HUES6 (cell line): ENCODE measurements at regions not wholly inside any gene's neighbourhood (a gene's known extent, or its start where the extent isn't known, plus 50 kb on each side); places are given as distances from the start of the nearest gene placed in this dataset.
"Not testable (repeated sequence)": the region's sequence is repeated elsewhere in the genome, so short reads cannot be mapped to it uniquely, and the experiment has no call there.

Experiments used
- H3K27ac ChIP-seq: 2 replicates; pipeline ENCODE4 v1.7.0; 2013; ENCODE audit warnings: low read depth, mild to moderate bottlenecking, low read length, inconsistent platforms
- H3K27me3 ChIP-seq: 2 replicates; pipeline ENCODE4 v1.6.1; 2013; ENCODE audit warnings: low read length; ENCODE audit not compliant: control insufficient read depth, insufficient read depth
- H3K36me3 ChIP-seq: 2 replicates; pipeline ENCODE4 v1.6.1; 2013; ENCODE audit warnings: low read length; ENCODE audit not compliant: control insufficient read depth, insufficient read depth
- H3K4me1 ChIP-seq: 2 replicates; pipeline ENCODE4 v1.6.1; 2013; ENCODE audit warnings: low read length; ENCODE audit not compliant: control insufficient read depth, insufficient read depth
- H3K4me3 ChIP-seq: 2 replicates; pipeline ENCODE4 v1.5.1; 2013; ENCODE audit warnings: low read depth, low read length
- H3K9ac ChIP-seq: one replicate; pipeline ENCODE4 v1.6.1; 2013; ENCODE audit warnings: mild to moderate bottlenecking, low read length
- H3K9me3 ChIP-seq: 2 replicates; pipeline ENCODE4 v1.6.1; 2013; ENCODE audit warnings: low read depth, low read length; ENCODE audit not compliant: control insufficient read depth, insufficient read depth

- peaks cover 13% of the 10 kb centered on the region; the same call in 1 of the 2 replicates for H3K9me3 ChIP-seq
Measured at GRCh38 chr3:31114929-31115283, 220.4 kb upstream of the GADL1 start.

GRCh38 chr3:31115531-31115930, 221.1 kb upstream of the GADL1 start:
- H3K36me3 ChIP-seq, H3K27ac ChIP-seq: not testable (repeated sequence)
- peaks cover 13% of the 10 kb centered on the region; the same call in 1 of the 2 replicates for H3K9me3 ChIP-seq

More at GRCh38 chr3:31114929-31115283, 220.4 kb upstream of the GADL1 start:
- no peak overlapping the region for H3K4me3 ChIP-seq
- H3K36me3 ChIP-seq, result no peaks in the 10 kb centered on the region
- no peak overlapping the region for H3K9ac ChIP-seq
- H3K27me3 ChIP-seq, result no peaks in the 10 kb centered on the region
- no peak overlapping the region for H3K27ac ChIP-seq
- H3K4me1 ChIP-seq, result no peaks in the 10 kb centered on the region

GRCh38 chr3:31116651-31117050, 222.2 kb upstream of the GADL1 start:
- no peaks in the 10 kb centered on the region for H3K27me3 ChIP-seq
- no peaks in the 10 kb centered on the region for H3K36me3 ChIP-seq
- H3K27ac ChIP-seq, result no peak overlapping the region
- no peaks in the 10 kb centered on the region for H3K4me1 ChIP-seq
- no peak overlapping the region for H3K4me3 ChIP-seq
- H3K9ac ChIP-seq, result no peak overlapping the region
- peaks cover 13% of the 10 kb centered on the region; the same call in 1 of the 2 replicates for H3K9me3 ChIP-seq

More at GRCh38 chr3:31115531-31115930, 221.1 kb upstream of the GADL1 start:
- not testable (repeated sequence) for H3K4me1 ChIP-seq, H3K27me3 ChIP-seq, H3K4me3 ChIP-seq, H3K9ac ChIP-seq

GRCh38 chr3:31117854-31118253, 223.4 kb upstream of the GADL1 start:
- Histone ChIP-seq H3K36me3 (no peaks in the 10 kb centered on the region), H3K9ac (no peak overlapping the region), H3K27me3 (no peaks in the 10 kb centered on the region), H3K4me1 (no peaks in the 10 kb centered on the region), H3K27ac (no peak overlapping the region), H3K4me3 (no peak overlapping the region), H3K9me3 (peaks cover 13% of the 10 kb centered on the region; the same call in 1 of the 2 replicates)

GRCh38 chr3:31124373-31124772, 229.9 kb upstream of the GADL1 start:
- Histone ChIP-seq H3K9ac (no peak overlapping the region), H3K4me3 (no peak overlapping the region), H3K36me3 (no peaks in the 10 kb centered on the region), H3K27ac (no peak overlapping the region), H3K4me1 (peaks cover 14% of the 10 kb centered on the region), H3K27me3 (no peaks in the 10 kb centered on the region), H3K9me3 (peaks cover 13% of the 10 kb centered on the region; the same call in 1 of the 2 replicates)

- peaks cover 14% of the 10 kb centered on the region for H3K4me1 ChIP-seq
- no peaks in the 10 kb centered on the region for H3K27me3 ChIP-seq
- no peak overlapping the region for H3K27ac ChIP-seq
- peaks cover 13% of the 10 kb centered on the region; the same call in 1 of the 2 replicates for H3K9me3 ChIP-seq
- H3K36me3 ChIP-seq, result no peaks in the 10 kb centered on the region
- H3K9ac ChIP-seq, result no peak overlapping the region
- no peak overlapping the region for H3K4me3 ChIP-seq
Measured at GRCh38 chr3:31125413-31126020, 231.1 kb upstream of the GADL1 start.

GRCh38 chr3:31129241-31129640, 234.8 kb upstream of the GADL1 start:
- Histone ChIP-seq H3K36me3 (no peaks in the 10 kb centered on the region), H3K9me3 (peaks cover 11% of the 10 kb centered on the region; the same call in 1 of the 2 replicates), H3K9ac (no peak overlapping the region), H3K27me3 (no peaks in the 10 kb centered on the region), H3K4me1 (peaks cover 14% of the 10 kb centered on the region), H3K27ac (no peak overlapping the region), H3K4me3 (no peak overlapping the region)

GRCh38 chr3:31132132-31132769, 237.8 kb upstream of the GADL1 start:
- Histone ChIP-seq H3K9ac (no peak overlapping the region), H3K27ac (no peak overlapping the region), H3K4me3 (no peak overlapping the region), H3K36me3 (no peaks in the 10 kb centered on the region), H3K27me3 (no peaks in the 10 kb centered on the region), H3K4me1 (peaks cover 4% of the 10 kb centered on the region; the same call in 1 of the 2 replicates), H3K9me3 (no peaks in the 10 kb centered on the region)

GRCh38 chr3:31133541-31133940, 239.1 kb upstream of the GADL1 start:
- H3K4me1 ChIP-seq, result peaks cover 4% of the 10 kb centered on the region; the same call in 1 of the 2 replicates

GRCh38 chr3:31135546-31135945, 241.1 kb upstream of the GADL1 start:
- Histone ChIP-seq H3K9me3 (no peaks in the 10 kb centered on the region), H3K9ac (no peak overlapping the region), H3K27ac (no peak overlapping the region), H3K4me3 (no peak overlapping the region), H3K4me1 (peaks cover 4% of the 10 kb centered on the region; the same call in 1 of the 2 replicates), H3K27me3 (no peaks in the 10 kb centered on the region), H3K36me3 (no peaks in the 10 kb centered on the region)

More at GRCh38 chr3:31133541-31133940, 239.1 kb upstream of the GADL1 start:
- H3K9me3 ChIP-seq, result no peaks in the 10 kb centered on the region
- H3K27me3 ChIP-seq, result no peaks in the 10 kb centered on the region
- H3K27ac ChIP-seq, result no peak overlapping the region
- no peaks in the 10 kb centered on the region for H3K36me3 ChIP-seq
- H3K4me3 ChIP-seq, result no peak overlapping the region
- no peak overlapping the region for H3K9ac ChIP-seq

GRCh38 chr3:31137718-31138465, 243.4 kb upstream of the GADL1 start:
- Histone ChIP-seq H3K27me3 (no peaks in the 10 kb centered on the region), H3K9me3 (no peaks in the 10 kb centered on the region), H3K27ac (no peak overlapping the region)

More at GRCh38 chr3:31137718-31138465, 243.4 kb upstream of the GADL1 start:
- Histone ChIP-seq H3K4me1 (peaks cover 20% of the 10 kb centered on the region), H3K4me3 (no peak overlapping the region), H3K9ac (no peak overlapping the region), H3K36me3 (no peaks in the 10 kb centered on the region)
